Mesendoderm (in vitro differentiated cells): ENCODE measurements at regions not wholly inside any gene's neighbourhood (a gene's known extent, or its start where the extent isn't known, plus 50 kb on each side); places are given as distances from the start of the nearest gene placed in this dataset.

Experiments used
- DNase-seq: peaks from one replicate; pipeline ENCODE4 v3.0.0; 2013
- H2AK5ac ChIP-seq: 2 replicates; pipeline ENCODE4 v1.6.1; 2013; ENCODE audit warnings: low read length, inconsistent platforms
- H2BK120ac ChIP-seq: 2 replicates; pipeline ENCODE4 v1.6.1; 2013; ENCODE audit warnings: low read depth, mild to moderate bottlenecking, low read length, moderate library complexity, mixed read lengths
- H2BK15ac ChIP-seq: replicated peaks from 2 replicates; pipeline ENCODE4 v1.6.1; 2013; ENCODE audit warnings: low read depth, mild to moderate bottlenecking, moderate library complexity
- H2BK5ac ChIP-seq: 2 replicates; pipeline ENCODE4 v1.6.1; 2013; ENCODE audit warnings: low read length, inconsistent platforms
- H3K18ac ChIP-seq: 2 replicates; pipeline ENCODE4 v1.6.1; 2013; ENCODE audit warnings: mild to moderate bottlenecking, low read length, mixed read lengths
- H3K23ac ChIP-seq: one replicate; pipeline ENCODE4 v1.6.1; 2013; ENCODE audit warnings: low read length
- H3K27ac ChIP-seq: 2 replicates; pipeline ENCODE4 v1.5.1; 2013; ENCODE audit warnings: low read depth, mild to moderate bottlenecking, inconsistent platforms, low read length, moderate library complexity
- H3K27me3 ChIP-seq: 2 replicates; pipeline ENCODE4 v1.6.1; 2013; ENCODE audit warnings: low read length, control low read depth, mild to moderate bottlenecking, inconsistent platforms; ENCODE audit not compliant: insufficient read depth, poor library complexity
- H3K36me3 ChIP-seq: 2 replicates; pipeline ENCODE4 v1.6.1; 2013; ENCODE audit warnings: low read length, inconsistent platforms; ENCODE audit not compliant: control insufficient read depth, insufficient read depth
- H3K4ac ChIP-seq: one replicate; pipeline ENCODE4 v1.6.1; 2013; ENCODE audit warnings: low read depth, mild to moderate bottlenecking, low read length, moderate library complexity
- H3K4me1 ChIP-seq: 2 replicates; pipeline ENCODE4 v1.6.1; 2013; ENCODE audit warnings: low read depth, low read length, inconsistent platforms; ENCODE audit not compliant: control insufficient read depth
- H3K4me2 ChIP-seq: 2 replicates; pipeline ENCODE4 v1.6.1; 2013; ENCODE audit warnings: low read length
- H3K4me3 ChIP-seq: 2 replicates; pipeline ENCODE4 v1.5.1; 2013; ENCODE audit warnings: mild to moderate bottlenecking, low read length
- H3K56ac ChIP-seq: one replicate; pipeline ENCODE4 v1.6.1; 2013; ENCODE audit warnings: low read length
- H3K79me1 ChIP-seq: 2 replicates; pipeline ENCODE4 v1.6.1; 2013; ENCODE audit warnings: low read length, inconsistent platforms
- H3K79me2 ChIP-seq: 2 replicates; pipeline ENCODE4 v1.6.1; 2013; ENCODE audit warnings: mild to moderate bottlenecking, low read length; ENCODE audit not compliant: control insufficient read depth, insufficient read depth
- H3K9ac ChIP-seq: 2 replicates; pipeline ENCODE4 v1.6.1; 2013; ENCODE audit warnings: low read length, inconsistent platforms
- H4K5ac ChIP-seq: one replicate; pipeline ENCODE4 v1.6.1; 2013; ENCODE audit warnings: low read length
- H4K8ac ChIP-seq: one replicate; pipeline ENCODE4 v1.6.1; 2013; ENCODE audit warnings: low read depth, mild to moderate bottlenecking, control low read depth, low read length, moderate library complexity
- WGBS: extraction: QIAGEN DNeasy Blood & Tissue Kit; methylation state at CpG from one replicate; pipeline ENCODE4 v1.1.7; 2013; ENCODE audit warnings: low lambda C conversion rate, missing lambda C conversion rate; ENCODE audit not compliant: insufficient coverage; ENCODE audit errors: extremely low coverage; 5-methylcytosine and 5-hydroxymethylcytosine counted together

GRCh38 chr4:186819342-186820086, 95.9 kb upstream of the FAT1 start:
- no peak overlapping the region for H3K27ac ChIP-seq
- H3K56ac ChIP-seq, result no peak overlapping the region
- no peak overlapping the region for H3K4me2 ChIP-seq
- H2BK15ac ChIP-seq, result no peak overlapping the region
- H3K27me3 ChIP-seq, result no peaks in the 10 kb centered on the region
- H3K79me2 ChIP-seq, result no peaks in the 10 kb centered on the region
- H3K79me1 ChIP-seq, result no peaks in the 10 kb centered on the region
- no peak overlapping the region for H3K23ac ChIP-seq
- WGBS, result no CpG with 5 or more reads among the region's 3 CpGs
- no peaks in the 10 kb centered on the region for H3K4me1 ChIP-seq
- no peak overlapping the region for H3K4ac ChIP-seq
- no peak overlapping the region for H3K9ac ChIP-seq
- no peak overlapping the region for H2BK5ac ChIP-seq
- no peak overlapping the region for H4K8ac ChIP-seq
- no peaks in the 10 kb centered on the region for H3K36me3 ChIP-seq
- H2BK120ac ChIP-seq, result no peak overlapping the region
- no peak overlapping the region for H4K5ac ChIP-seq
- H3K18ac ChIP-seq, result no peak overlapping the region
- DNase-seq, result no peak
- no peak overlapping the region for H2AK5ac ChIP-seq
- no peak overlapping the region for H3K4me3 ChIP-seq

- H3K4ac ChIP-seq, result no peak overlapping the region
- no peaks in the 10 kb centered on the region for H3K79me1 ChIP-seq
- no peak overlapping the region for H4K8ac ChIP-seq
- no peak overlapping the region for H3K23ac ChIP-seq
- no peak overlapping the region for H2BK5ac ChIP-seq
- H3K9ac ChIP-seq, result no peak overlapping the region
- no peak overlapping the region for H2BK15ac ChIP-seq
- no peak overlapping the region for H3K4me3 ChIP-seq
- no peaks in the 10 kb centered on the region for H3K79me2 ChIP-seq
- no peak overlapping the region for H3K56ac ChIP-seq
- no peaks in the 10 kb centered on the region for H3K36me3 ChIP-seq
- no peak overlapping the region for H3K18ac ChIP-seq
- no peak for DNase-seq
- no peak overlapping the region for H2AK5ac ChIP-seq
- no peak overlapping the region for H2BK120ac ChIP-seq
- no peak overlapping the region for H3K4me2 ChIP-seq
- no CpG with 5 or more reads among the region's 4 CpGs for WGBS
- no peak overlapping the region for H3K27ac ChIP-seq
- no peaks in the 10 kb centered on the region for H3K4me1 ChIP-seq
- no peak overlapping the region for H4K5ac ChIP-seq
- no peaks in the 10 kb centered on the region for H3K27me3 ChIP-seq
Observed at GRCh38 chr4:186820391-186820891, 96.8 kb upstream of the FAT1 start.

GRCh38 chr4:186823989-186824388, 100.3 kb upstream of the FAT1 start:
- no peaks in the 10 kb centered on the region for H3K79me2 ChIP-seq
- no peak overlapping the region for H2BK5ac ChIP-seq

GRCh38 chr4:186825069-186825468, 101.4 kb upstream of the FAT1 start:
- no peak overlapping the region for H3K4me3 ChIP-seq
- H3K4me2 ChIP-seq, result no peak overlapping the region
- H2BK120ac ChIP-seq, result no peak overlapping the region
- no peaks in the 10 kb centered on the region for H3K79me1 ChIP-seq
- H2AK5ac ChIP-seq, result no peak overlapping the region
- no peak overlapping the region for H3K27ac ChIP-seq
- H3K4me1 ChIP-seq, result no peaks in the 10 kb centered on the region
- no peaks in the 10 kb centered on the region for H3K27me3 ChIP-seq
- H3K23ac ChIP-seq, result no peak overlapping the region
- no peak for DNase-seq
- no peak overlapping the region for H3K18ac ChIP-seq
- H3K4ac ChIP-seq, result no peak overlapping the region
- no peak overlapping the region for H3K56ac ChIP-seq
- no peaks in the 10 kb centered on the region for H3K36me3 ChIP-seq
- H3K79me2 ChIP-seq, result no peaks in the 10 kb centered on the region
- no peak overlapping the region for H4K5ac ChIP-seq
- no peak overlapping the region for H2BK15ac ChIP-seq
- 100% methylated on average over 1 of the region's 3 CpGs for WGBS
- H4K8ac ChIP-seq, result no peak overlapping the region
- no peak overlapping the region for H3K9ac ChIP-seq
- H2BK5ac ChIP-seq, result no peak overlapping the region

More at GRCh38 chr4:186823989-186824388, 100.3 kb upstream of the FAT1 start:
- H2BK15ac ChIP-seq, result no peak overlapping the region
- no peaks in the 10 kb centered on the region for H3K79me1 ChIP-seq
- H3K23ac ChIP-seq, result no peak overlapping the region
- H3K4me2 ChIP-seq, result no peak overlapping the region
- H3K36me3 ChIP-seq, result no peaks in the 10 kb centered on the region
- H4K5ac ChIP-seq, result no peak overlapping the region
- WGBS, result no CpG with 5 or more reads among the region's 3 CpGs
- H3K27ac ChIP-seq, result no peak overlapping the region
- DNase-seq, result no peak
- H2AK5ac ChIP-seq, result no peak overlapping the region
- no peak overlapping the region for H2BK120ac ChIP-seq
- no peak overlapping the region for H3K9ac ChIP-seq
- no peak overlapping the region for H3K56ac ChIP-seq
- no peak overlapping the region for H3K4me3 ChIP-seq
- H3K4me1 ChIP-seq, result no peaks in the 10 kb centered on the region
- H4K8ac ChIP-seq, result no peak overlapping the region
- no peak overlapping the region for H3K18ac ChIP-seq
- H3K27me3 ChIP-seq, result no peaks in the 10 kb centered on the region
- no peak overlapping the region for H3K4ac ChIP-seq

- no peak overlapping the region for H3K23ac ChIP-seq
- no peak overlapping the region for H2BK5ac ChIP-seq
- no peaks in the 10 kb centered on the region for H3K79me1 ChIP-seq
- no peak overlapping the region for H3K27ac ChIP-seq
- H2AK5ac ChIP-seq, result no peak overlapping the region
- WGBS, result no CpG with 5 or more reads among the region's 2 CpGs
- no peak overlapping the region for H3K4ac ChIP-seq
- H3K79me2 ChIP-seq, result no peaks in the 10 kb centered on the region
- H3K27me3 ChIP-seq, result no peaks in the 10 kb centered on the region
- H4K5ac ChIP-seq, result no peak overlapping the region
- no peaks in the 10 kb centered on the region for H3K4me1 ChIP-seq
- H3K4me3 ChIP-seq, result no peak overlapping the region
- no peaks in the 10 kb centered on the region for H3K36me3 ChIP-seq
- no peak overlapping the region for H4K8ac ChIP-seq
- H3K4me2 ChIP-seq, result no peak overlapping the region
- H3K9ac ChIP-seq, result no peak overlapping the region
- no peak overlapping the region for H2BK120ac ChIP-seq
- no peak for DNase-seq
- no peak overlapping the region for H3K56ac ChIP-seq
- H3K18ac ChIP-seq, result no peak overlapping the region
- H2BK15ac ChIP-seq, result no peak overlapping the region
Observed at GRCh38 chr4:186826006-186826405, 102.3 kb upstream of the FAT1 start.
